H1 (cell line): ENCODE measurements at regions not wholly inside any gene's neighbourhood (a gene's known extent, or its start where the extent isn't known, plus 50 kb on each side); places are given as distances from the start of the nearest gene placed in this dataset.

ENCODE experiments used
- CTCF ChIA-PET: fragments of 300-600 bp; sonication (Branson Sonifier 250); formaldehyde crosslinking; loops from one replicate; lab custom pipeline; 2021; ENCODE audit not compliant: partially characterized antibody; lab: Charles Lee
- POLR2A ChIA-PET: fragments of 300-600 bp; sonication (Branson Sonifier 250); formaldehyde crosslinking; loops from one replicate; lab custom pipeline; 2021; ENCODE audit warnings: inconsistent platforms; ENCODE audit not compliant: partially characterized antibody; lab: Charles Lee
- DNase-seq, 2 experiments: peaks; one replicate each; pipeline versions ENCODE4 v3.0.0 to v3.0.0-alpha.2; 2010 to 2022; ENCODE audit warnings: low spot score in 2 of 2, low read depth in 1 of 2, mixed read lengths in 1 of 2
- FAIRE-seq: peaks from 2 replicates; lab custom pipeline; 2011; peaks lifted over from hg19 to GRCh38; lab: Jason Lieb, UNC
- H2AFZ ChIP-seq: 2 replicates; pipeline ENCODE4 v1.8.1; 2012; ENCODE audit warnings: low read length, inconsistent platforms
- H2AK5ac ChIP-seq: 2 replicates; pipeline ENCODE4 v1.6.1; 2013; ENCODE audit warnings: low read depth, low read length
- H2BK120ac ChIP-seq: replicated peaks from 2 replicates; pipeline ENCODE3; 2013; ENCODE audit warnings: low read depth, low read length, inconsistent platforms
- H2BK12ac ChIP-seq: 2 replicates; pipeline ENCODE4 v1.6.1; 2013; ENCODE audit warnings: low read depth, low read length
- H2BK15ac ChIP-seq: 2 replicates; pipeline ENCODE4 v1.6.1; 2013; ENCODE audit warnings: low read length
- H2BK20ac ChIP-seq: 2 replicates; pipeline ENCODE4 v1.6.1; 2013; ENCODE audit warnings: low read length
- H2BK5ac ChIP-seq: 2 replicates; pipeline ENCODE4 v1.6.1; 2013; ENCODE audit warnings: low read depth, low read length
- H3K14ac ChIP-seq: 2 replicates; pipeline ENCODE4 v1.6.1; 2013; ENCODE audit warnings: inconsistent platforms; ENCODE audit not compliant: insufficient read length
- H3K18ac ChIP-seq: 2 replicates; pipeline ENCODE4 v1.6.1; 2013; ENCODE audit warnings: low read length; ENCODE audit errors: extremely low read depth
- H3K23ac ChIP-seq: 2 replicates; pipeline ENCODE4 v1.6.1; 2013; ENCODE audit warnings: inconsistent platforms; ENCODE audit not compliant: insufficient read length
- H3K23me2 ChIP-seq: 2 replicates; pipeline ENCODE4 v1.6.1; 2013; ENCODE audit warnings: low read depth, low read length
- H3K27ac ChIP-seq: 2 replicates; pipeline ENCODE4 v1.6.1; 2011; ENCODE audit warnings: low read depth, low read length, inconsistent platforms
- H3K27me3 ChIP-seq, 4 experiments: replicated peaks in 1 of 4; 1 replicate in 1 of 4; 2 replicates in 3 of 4; pipeline versions ENCODE4 v1.6.1 to v1.8.1; 2011 to 2013; ENCODE audit warnings: low read length in 3 of 4, mild to moderate bottlenecking in 3 of 4, inconsistent platforms in 2 of 4, mixed read lengths in 2 of 4, moderate library complexity in 1 of 4; ENCODE audit not compliant: control insufficient read depth in 3 of 4, insufficient read depth in 3 of 4; ENCODE audit errors: extremely low read depth in 1 of 4
- H3K36me3 ChIP-seq, 4 experiments: 2 replicates each; pipeline versions ENCODE4 v1.6.1 to v1.8.1; 2011 to 2013; ENCODE audit warnings: mild to moderate bottlenecking in 4 of 4, low read length in 3 of 4, moderate library complexity in 2 of 4, control low read depth in 1 of 4, inconsistent platforms in 1 of 4; ENCODE audit not compliant: insufficient read depth in 4 of 4, control insufficient read depth in 2 of 4
- H3K4ac ChIP-seq: replicated peaks from 2 replicates; pipeline ENCODE3; 2013; ENCODE audit warnings: low read length, low read depth, mixed read lengths, inconsistent platforms; ENCODE audit not compliant: insufficient read length
- H3K4me1 ChIP-seq, 4 experiments: replicated peaks in 1 of 4; 1 replicate in 1 of 4; 2 replicates in 3 of 4; pipeline versions ENCODE4 v1.6.1 to v1.8.1; 2011 to 2013; ENCODE audit warnings: low read length in 3 of 4, inconsistent platforms in 2 of 4, mixed read lengths in 1 of 4; ENCODE audit not compliant: insufficient read depth in 4 of 4, control insufficient read depth in 3 of 4
- H3K4me2 ChIP-seq, 2 experiments: 2 replicates each; pipeline versions ENCODE4 v1.6.1 to v1.8.1; 2011 to 2013; ENCODE audit warnings: low read depth in 2 of 2, low read length in 2 of 2, control low read depth in 1 of 2, inconsistent platforms in 1 of 2, mild to moderate bottlenecking in 1 of 2; ENCODE audit not compliant: insufficient read depth in 1 of 2
- H3K4me3 ChIP-seq, 4 experiments: fragments of 200-600, 300-600 bp in 1 of 4; sonication (generic), shearing (Covaris generic), sonication (Bioruptor Twin) in 1 of 4; 2 replicates each; pipeline versions ENCODE4 v1.5.1 to v1.8.1; 2011 to 2016; ENCODE audit warnings: low read length in 4 of 4, low read depth in 3 of 4, control low read depth in 2 of 4, inconsistent platforms in 2 of 4, mild to moderate bottlenecking in 2 of 4, mixed read lengths in 1 of 4, moderate library complexity in 1 of 4; ENCODE audit not compliant: insufficient read depth in 2 of 4; ENCODE audit errors: extremely low read depth in 1 of 4
- H3K56ac ChIP-seq: replicated peaks from 2 replicates; pipeline ENCODE3; 2013; ENCODE audit warnings: low read depth, mild to moderate bottlenecking, mixed read lengths, low read length, inconsistent platforms; ENCODE audit not compliant: insufficient read length
- H3K79me1 ChIP-seq: 2 replicates; pipeline ENCODE4 v1.6.1; 2013; ENCODE audit warnings: low read depth, low read length, control low read depth
- H3K79me2 ChIP-seq, 2 experiments: 2 replicates each; pipeline versions ENCODE4 v1.6.1 to v1.8.1; 2012 to 2013; ENCODE audit warnings: low read length in 2 of 2, mild to moderate bottlenecking in 2 of 2, inconsistent platforms in 1 of 2; ENCODE audit not compliant: insufficient read depth in 2 of 2, control insufficient read depth in 1 of 2
- H3K9ac ChIP-seq, 4 experiments: replicated peaks in 1 of 4; 1 replicate in 1 of 4; 2 replicates in 3 of 4; pipeline versions ENCODE4 v1.6.1 to v1.8.1; 2011 to 2013; ENCODE audit warnings: low read depth in 3 of 4, low read length in 3 of 4, control low read depth in 2 of 4, mild to moderate bottlenecking in 2 of 4, moderate library complexity in 2 of 4, inconsistent platforms in 1 of 4; ENCODE audit errors: extremely low read depth in 1 of 4
- H3K9me3 ChIP-seq, 2 experiments: 2 replicates each; pipeline versions ENCODE4 v1.6.1 to v1.8.1; 2012 to 2013; ENCODE audit warnings: mild to moderate bottlenecking in 2 of 2, moderate library complexity in 2 of 2, control low read depth in 1 of 2, inconsistent platforms in 1 of 2, low read depth in 1 of 2, low read length in 1 of 2, mixed read lengths in 1 of 2; ENCODE audit not compliant: insufficient read depth in 2 of 2
- H4K20me1 ChIP-seq, 2 experiments: replicated peaks in 1 of 2; 2 replicates each; pipeline versions ENCODE3 to v1.8.1; 2011 to 2013; ENCODE audit warnings: inconsistent platforms in 2 of 2, low read length in 2 of 2, mild to moderate bottlenecking in 1 of 2; ENCODE audit not compliant: insufficient read depth in 2 of 2, control insufficient read depth in 1 of 2
- H4K5ac ChIP-seq: 2 replicates; pipeline ENCODE4 v1.6.1; 2013; ENCODE audit warnings: low read length, low read depth, mixed read lengths, inconsistent platforms; ENCODE audit not compliant: insufficient read length
- H4K8ac ChIP-seq: 2 replicates; pipeline ENCODE4 v1.8.0; 2013; ENCODE audit warnings: mild to moderate bottlenecking, moderate library complexity, low read length, inconsistent platforms; ENCODE audit not compliant: insufficient read depth; ENCODE audit errors: extremely low read depth
- H4K91ac ChIP-seq: replicated peaks from 2 replicates; pipeline ENCODE3; 2013; ENCODE audit warnings: low read length, mixed read lengths, inconsistent platforms; ENCODE audit not compliant: insufficient read length
- SAP30 ChIP-seq: fragments of 300-600 bp; sonication (generic); IDR thresholded peaks from 2 replicates; pipeline ENCODE4 v1.7.1; 2012; ENCODE audit warnings: low read length, moderate library complexity, mild to moderate bottlenecking, inconsistent platforms; ENCODE audit not compliant: insufficient read depth, insufficient replicate concordance
- WGBS, 2 experiments: shearing (Covaris generic) in 1 of 2; methylation state at CpG; one replicate each; pipeline versions ENCODE4 v1.1.6 to v1.1.7; 2013 to 2015; ENCODE audit warnings: low lambda C conversion rate in 2 of 2, mixed read lengths in 2 of 2, inconsistent platforms in 1 of 2, low coverage in 1 of 2, missing lambda C conversion rate in 1 of 2; ENCODE audit not compliant: insufficient replicate concordance in 2 of 2, insufficient coverage in 1 of 2, insufficient read length in 1 of 2; ENCODE audit errors: extremely low coverage in 1 of 2, missing lambda C conversion rate in 1 of 2; 5-methylcytosine and 5-hydroxymethylcytosine counted together

- Histone ChIP-seq H3K4me2 (no peak overlapping the region), H3K9me3 (no peaks in the 10 kb centered on the region), H2AFZ (no peak overlapping the region), H2BK20ac (no peak overlapping the region), H3K4me3 (no peak overlapping the region), H3K4me1 (no peaks in the 10 kb centered on the region), H4K5ac (no peak overlapping the region), H3K36me3 (no peaks in the 10 kb centered on the region), H3K79me2 (no peaks in the 10 kb centered on the region), H3K56ac (no peak overlapping the region), H4K8ac (no peak overlapping the region), H3K4ac (no peak overlapping the region), H3K79me1 (no peaks in the 10 kb centered on the region), H2BK12ac (no peak overlapping the region), H4K20me1 (peaks cover 0 to 2% of the 10 kb centered on the region in 2 experiments), H2AK5ac (no peak overlapping the region), H2BK120ac (no peak overlapping the region), H2BK15ac (no peak overlapping the region), H4K91ac (no peak overlapping the region), H3K23ac (no peak overlapping the region), H2BK5ac (no peak overlapping the region), H3K9ac (no peak overlapping the region), H3K14ac (no peak overlapping the region), H3K27me3 (no peaks in the 10 kb centered on the region), H3K18ac (no peak overlapping the region), H3K23me2 (no peaks in the 10 kb centered on the region; the same call in 1 of the 2 replicates), H3K27ac (no peak overlapping the region)
- no peak for FAIRE-seq
- CTCF ChIA-PET: interaction anchor here (0.6 to 3.5 kb wide), 7 partner anchors 13 to 234 kb away, joined by 3 to 25 read pairs (median 4); no protein-coding TSS in a partner anchor
- POLR2A ChIA-PET: no interaction called here
- TF ChIP-seq SAP30: no peak
- no peak for DNase-seq
- WGBS, 2 experiments: 91% methylated on average over 6 of the region's 6 CpGs; no CpG with 5 or more reads in 1 of the 2 experiments
Observed at GRCh38 chr10:71049994-71050393, 161.6 kb upstream of the PCBD1 start.
